Loucy (cell line): ENCODE measurements at regions not wholly inside any gene's neighbourhood (a gene's known extent, or its start where the extent isn't known, plus 50 kb on each side); places are given as distances from the start of the nearest gene placed in this dataset.

Experiments used
- H2AFZ ChIP-seq: fragments of 200-600 bp; sonication (generic); 2 replicates; pipeline ENCODE4 v1.6.0; 2016; ENCODE audit warnings: antibody characterized with exemption, mild to moderate bottlenecking, low read length, moderate library complexity
- H3F3A ChIP-seq: fragments of 200-600 bp; 2 replicates; pipeline ENCODE4 v1.6.0; 2016; ENCODE audit warnings: antibody characterized with exemption, low read depth, mild to moderate bottlenecking
- H3K27me3 ChIP-seq: fragments of 200-600 bp; sonication (generic); 2 replicates; pipeline ENCODE4 v1.6.1; 2014; ENCODE audit warnings: low read length, mild to moderate bottlenecking; ENCODE audit not compliant: insufficient read depth, poor library complexity, severe bottlenecking
- H3K36me3 ChIP-seq: fragments of 200-600 bp; sonication (generic); 2 replicates; pipeline ENCODE4 v1.6.1; 2016; ENCODE audit warnings: low read length; ENCODE audit not compliant: insufficient read depth
- H3K4me1 ChIP-seq: fragments of 200-600 bp; sonication (generic); 2 replicates; pipeline ENCODE4 v1.5.1; 2014; ENCODE audit warnings: low read length, mild to moderate bottlenecking; ENCODE audit not compliant: insufficient read depth, poor library complexity, severe bottlenecking
- H3K4me2 ChIP-seq: fragments of 200-600 bp; sonication (generic); 2 replicates; pipeline ENCODE4 v1.6.0; 2014; ENCODE audit warnings: antibody characterized with exemption, low read length, low read depth, mild to moderate bottlenecking; ENCODE audit not compliant: poor library complexity, severe bottlenecking
- H3K4me3 ChIP-seq: fragments of 200-600 bp; sonication (generic); 2 replicates; pipeline ENCODE4 v1.5.1; 2014; ENCODE audit warnings: low read length, mild to moderate bottlenecking, mixed read lengths; ENCODE audit not compliant: poor library complexity, severe bottlenecking
- H3K79me2 ChIP-seq: fragments of 200-600 bp; sonication (generic); 2 replicates; pipeline ENCODE4 v1.6.1; 2014; ENCODE audit warnings: low read length; ENCODE audit not compliant: insufficient read depth
- H3K9ac ChIP-seq: fragments of 200-600 bp; sonication (generic); 2 replicates; pipeline ENCODE4 v1.6.0; 2014; ENCODE audit warnings: mild to moderate bottlenecking, low read depth, low read length, moderate library complexity; ENCODE audit not compliant: poor library complexity, severe bottlenecking
- H3K9me2 ChIP-seq: fragments of 200-600 bp; sonication (generic); replicated peaks from 2 replicates; pipeline ENCODE4 v1.6.1; 2016; ENCODE audit warnings: low read depth, low read length, mixed read lengths
- H3K9me3 ChIP-seq: fragments of 200-600 bp; sonication (generic); 2 replicates; pipeline ENCODE4 v1.6.1; 2014; ENCODE audit warnings: mild to moderate bottlenecking, antibody characterized with exemption, low read length, low read depth; ENCODE audit not compliant: insufficient read depth
- H4K20me1 ChIP-seq: fragments of 200-600 bp; sonication (generic); 2 replicates; pipeline ENCODE4 v1.6.0; 2014; ENCODE audit warnings: antibody characterized with exemption, low read length, mild to moderate bottlenecking; ENCODE audit not compliant: insufficient read depth, poor library complexity, severe bottlenecking
- CTCF ChIP-seq: fragments of 200-600 bp; sonication (generic); conservative IDR thresholded peaks from 2 replicates; pipeline ENCODE4 v1.5.1; 2014; ENCODE audit warnings: mild to moderate bottlenecking, antibody characterized with exemption, low read length
- EZH2phosphoT487 ChIP-seq: fragments of 200-600 bp; IDR thresholded peaks from 2 replicates; pipeline ENCODE4 v1.6.1; 2018; ENCODE audit warnings: antibody characterized with exemption, mild to moderate bottlenecking, moderate library complexity, borderline replicate concordance

DNA sequence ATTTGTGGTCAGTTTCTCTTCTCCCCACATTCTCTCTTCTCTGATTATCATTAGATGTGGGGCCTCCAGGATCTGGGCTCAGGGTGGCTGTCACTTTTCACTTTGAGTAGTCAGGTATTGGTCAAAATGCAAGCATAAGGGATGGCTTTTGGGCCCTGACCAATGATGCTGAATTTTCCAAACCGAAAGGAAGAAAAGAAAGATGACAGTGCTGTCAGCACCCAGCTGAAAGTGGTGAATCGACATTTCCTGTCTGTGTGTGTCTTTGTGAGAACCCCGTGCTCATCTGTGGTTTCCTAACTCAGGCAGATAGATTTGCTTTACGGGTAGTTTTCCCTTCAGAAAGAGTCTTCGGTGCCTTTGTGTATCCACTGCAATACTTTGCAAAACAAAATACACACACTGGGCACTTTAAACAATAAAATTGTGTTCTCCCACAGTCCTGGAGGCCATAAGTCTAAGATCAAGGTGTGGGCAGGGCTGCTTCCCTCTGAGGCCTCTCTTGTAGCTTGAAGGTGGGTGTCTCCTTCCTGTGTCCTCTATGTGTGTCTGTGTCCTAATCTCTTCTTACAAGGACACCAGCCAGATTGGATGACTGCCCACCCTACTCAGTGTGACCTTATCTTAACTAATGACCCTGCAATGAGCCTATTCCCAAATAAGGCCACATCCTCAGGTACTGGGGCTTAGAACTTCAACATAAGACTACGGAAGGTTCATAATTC lies 274.8 kb upstream of the AJAP1 start:
- Histone ChIP-seq H3K9me3 (peaks cover 8% of the 10 kb centered on the region; the same call in 1 of the 2 replicates), H3K36me3 (no peaks in the 10 kb centered on the region), H3K9me2 (no peaks in the 10 kb centered on the region), H3K4me2 (no peak overlapping the region), H3K4me1 (no peaks in the 10 kb centered on the region), H3K9ac (no peak overlapping the region), H3F3A (no peaks in the 10 kb centered on the region), H4K20me1 (no peaks in the 10 kb centered on the region), H3K79me2 (no peaks in the 10 kb centered on the region), H3K27me3 (no peaks in the 10 kb centered on the region), H2AFZ (no peak overlapping the region; the same call in 1 of the 2 replicates), H3K4me3 (no peak overlapping the region)
- TF ChIP-seq CTCF (no peak), EZH2phosphoT487 (no peak)

GRCh38 chr1:4380564-4381168 lies 273.7 kb upstream of the AJAP1 start:
- Histone ChIP-seq H3K9me2 (no peaks in the 10 kb centered on the region), H3K4me3 (no peak overlapping the region), H3K79me2 (no peaks in the 10 kb centered on the region), H4K20me1 (no peaks in the 10 kb centered on the region), H3K4me1 (no peaks in the 10 kb centered on the region), H3K36me3 (no peaks in the 10 kb centered on the region), H3K9ac (no peak overlapping the region), H3K27me3 (no peaks in the 10 kb centered on the region), H3K4me2 (no peak overlapping the region), H3F3A (no peaks in the 10 kb centered on the region), H2AFZ (no peak overlapping the region), H3K9me3 (peaks cover 9% of the 10 kb centered on the region; the same call in 1 of the 2 replicates)
- TF ChIP-seq CTCF, result no peak
- no peak for TF ChIP-seq EZH2phosphoT487

- no peak overlapping the region for H3K4me2 ChIP-seq
- TF ChIP-seq CTCF (no peak), EZH2phosphoT487 (no peak)
- H3K4me1 ChIP-seq, result no peaks in the 10 kb centered on the region
- H3K9ac ChIP-seq, result no peak overlapping the region
- no peaks in the 10 kb centered on the region for H3K79me2 ChIP-seq
- no peaks in the 10 kb centered on the region for H3K9me2 ChIP-seq
- no peak overlapping the region for H2AFZ ChIP-seq
- no peaks in the 10 kb centered on the region for H3K27me3 ChIP-seq
- H3K36me3 ChIP-seq, result no peaks in the 10 kb centered on the region
- H3F3A ChIP-seq, result no peaks in the 10 kb centered on the region
- H3K9me3 ChIP-seq, result peaks cover 16% of the 10 kb centered on the region; the same call in 1 of the 2 replicates
- H4K20me1 ChIP-seq, result no peaks in the 10 kb centered on the region
- H3K4me3 ChIP-seq, result no peak overlapping the region
These were observed 261.2 kb upstream of the AJAP1 start for GRCh38 chr1:4393191-4393590.
